H9 (cell line): ENCODE measurements at regions not wholly inside any gene's neighbourhood (a gene's known extent, or its start where the extent isn't known, plus 50 kb on each side); places are given as distances from the start of the nearest gene placed in this dataset.

Experiments
- DNase-seq: peaks from one replicate; pipeline ENCODE4 v3.0.0-alpha.2; 2017
- H2AFZ ChIP-seq: one replicate; pipeline ENCODE4 v1.6.1; 2013; ENCODE audit warnings: mild to moderate bottlenecking, low read length, control low read depth, moderate library complexity
- H2AK5ac ChIP-seq: 2 replicates; pipeline ENCODE4 v1.6.1; 2013; ENCODE audit warnings: low read length, control low read depth, mixed read lengths; ENCODE audit not compliant: insufficient read length
- H2BK120ac ChIP-seq: one replicate; pipeline ENCODE4 v1.6.1; 2013; ENCODE audit warnings: low read depth, mild to moderate bottlenecking, low read length, control low read depth, inconsistent platforms; ENCODE audit not compliant: poor library complexity, severe bottlenecking
- H2BK12ac ChIP-seq: 2 replicates; pipeline ENCODE4 v1.6.1; 2013; ENCODE audit warnings: low read length, control low read depth, mixed read lengths, low read depth; ENCODE audit not compliant: insufficient read length
- H2BK15ac ChIP-seq: 2 replicates; pipeline ENCODE4 v1.6.1; 2013; ENCODE audit warnings: low read depth, low read length, control low read depth
- H2BK20ac ChIP-seq: one replicate; pipeline ENCODE4 v1.6.1; 2013; ENCODE audit warnings: low read depth, mild to moderate bottlenecking, low read length, control low read depth, inconsistent platforms; ENCODE audit not compliant: poor library complexity, severe bottlenecking
- H2BK5ac ChIP-seq: 2 replicates; pipeline ENCODE4 v1.6.1; 2013; ENCODE audit warnings: low read length, control low read depth, mixed read lengths; ENCODE audit not compliant: insufficient read length
- H3K14ac ChIP-seq: 2 replicates; pipeline ENCODE4 v1.6.1; 2013; ENCODE audit warnings: low read length, control low read depth; ENCODE audit not compliant: insufficient read depth
- H3K18ac ChIP-seq: 2 replicates; pipeline ENCODE4 v1.6.1; 2013; ENCODE audit warnings: low read depth, mild to moderate bottlenecking, mixed read lengths, low read length, control low read depth; ENCODE audit not compliant: insufficient read length
- H3K23ac ChIP-seq: 2 replicates; pipeline ENCODE4 v1.6.1; 2013; ENCODE audit warnings: low read length, control low read depth, mixed read lengths, low read depth; ENCODE audit not compliant: insufficient read length
- H3K23me2 ChIP-seq: 2 replicates; pipeline ENCODE4 v1.6.1; 2013; ENCODE audit warnings: low read depth, mild to moderate bottlenecking, mixed read lengths, low read length, control low read depth; ENCODE audit not compliant: insufficient read length, poor library complexity, severe bottlenecking
- H3K27ac ChIP-seq: 2 replicates; pipeline ENCODE4 v1.5.1; 2013; ENCODE audit warnings: low read length, control low read depth, mixed read lengths, low read depth; ENCODE audit not compliant: insufficient read length
- H3K27me3 ChIP-seq: 2 replicates; pipeline ENCODE4 v1.6.1; 2013; ENCODE audit warnings: low read length, control low read depth, inconsistent platforms; ENCODE audit not compliant: insufficient read depth
- H3K4ac ChIP-seq: 2 replicates; pipeline ENCODE4 v1.6.1; 2013; ENCODE audit warnings: low read depth, mild to moderate bottlenecking, control low read depth, inconsistent platforms, low read length, moderate library complexity
- H3K4me1 ChIP-seq: 2 replicates; pipeline ENCODE4 v1.6.1; 2013; ENCODE audit warnings: low read length, control low read depth, inconsistent platforms; ENCODE audit not compliant: insufficient read depth
- H3K4me2 ChIP-seq: 2 replicates; pipeline ENCODE4 v1.6.1; 2013; ENCODE audit warnings: low read length, control low read depth, mixed read lengths; ENCODE audit not compliant: insufficient read length, insufficient read depth
- H3K56ac ChIP-seq: 2 replicates; pipeline ENCODE4 v1.6.1; 2013; ENCODE audit warnings: low read depth, mild to moderate bottlenecking, mixed read lengths, low read length, control low read depth; ENCODE audit not compliant: insufficient read length
- H3K79me1 ChIP-seq: 2 replicates; pipeline ENCODE4 v1.6.1; 2013; ENCODE audit warnings: low read depth, mild to moderate bottlenecking, moderate library complexity, low read length, control low read depth, inconsistent platforms; ENCODE audit not compliant: insufficient read depth, poor library complexity, severe bottlenecking
- H3K79me2 ChIP-seq: 2 replicates; pipeline ENCODE4 v1.6.1; 2013; ENCODE audit warnings: low read length, control low read depth, inconsistent platforms; ENCODE audit not compliant: insufficient read depth
- H3K9ac ChIP-seq: 2 replicates; pipeline ENCODE4 v1.6.1; 2013; ENCODE audit warnings: low read length, control low read depth, mixed read lengths; ENCODE audit not compliant: insufficient read length; ENCODE audit errors: extremely low read depth
- H3K9me3 ChIP-seq: one replicate; pipeline ENCODE4 v1.6.1; 2013; ENCODE audit warnings: low read depth, low read length, inconsistent platforms; ENCODE audit not compliant: control insufficient read depth
- H3T11ph ChIP-seq: one replicate; pipeline ENCODE4 v1.6.1; 2013; ENCODE audit warnings: mild to moderate bottlenecking, low read length, control low read depth, inconsistent platforms
- H4K20me1 ChIP-seq: one replicate; pipeline ENCODE4 v1.6.1; 2013; ENCODE audit not compliant: control insufficient read depth, insufficient read length, insufficient read depth
- H4K5ac ChIP-seq: 2 replicates; pipeline ENCODE4 v1.6.1; 2013; ENCODE audit warnings: low read depth, mild to moderate bottlenecking, mixed read lengths, low read length, control low read depth; ENCODE audit not compliant: insufficient read length
- H4K8ac ChIP-seq: replicated peaks from 2 replicates; pipeline ENCODE4 v1.6.1; 2013; ENCODE audit warnings: low read length, control low read depth, mixed read lengths, low read depth; ENCODE audit not compliant: insufficient read length
- H4K91ac ChIP-seq: 2 replicates; pipeline ENCODE4 v1.6.1; 2013; ENCODE audit warnings: low read depth, mild to moderate bottlenecking, moderate library complexity, mixed read lengths, low read length, control low read depth; ENCODE audit not compliant: insufficient read length
- H3K27ac Mint-ChIP-seq, 3 experiments: 2 replicates in 2 of 3; 3 replicates in 1 of 3; pipeline ENCODE4 v1.8.0; 2020 to 2021; ENCODE audit warnings: mixed read lengths in 3 of 3, mild to moderate bottlenecking in 1 of 3, moderate library complexity in 1 of 3
- H3K27me3 Mint-ChIP-seq: 2 replicates; pipeline ENCODE4 v1.8.0; 2021; ENCODE audit warnings: low read depth, mild to moderate bottlenecking, moderate library complexity, mixed read lengths
- H3K36me3 Mint-ChIP-seq, 3 experiments: 2 replicates in 2 of 3; 3 replicates in 1 of 3; pipeline ENCODE4 v1.8.0; 2020 to 2021; ENCODE audit warnings: low read depth in 3 of 3, mixed read lengths in 3 of 3; ENCODE audit not compliant: insufficient read depth in 1 of 3
- H3K4me1 Mint-ChIP-seq, 2 experiments: 2 replicates each; pipeline ENCODE4 v1.8.0; 2020; ENCODE audit warnings: mixed read lengths in 2 of 2
- H3K4me3 Mint-ChIP-seq, 2 experiments: 2 replicates in 1 of 2; 3 replicates in 1 of 2; pipeline ENCODE4 v1.8.0; 2020 to 2021; ENCODE audit warnings: mild to moderate bottlenecking in 2 of 2, mixed read lengths in 2 of 2, moderate library complexity in 1 of 2
- H3K9me3 Mint-ChIP-seq, 2 experiments: 2 replicates in 1 of 2; 3 replicates in 1 of 2; pipeline ENCODE4 v1.8.0; 2020; ENCODE audit warnings: mild to moderate bottlenecking in 2 of 2, mixed read lengths in 2 of 2, moderate library complexity in 1 of 2
- WGBS: extraction: QIAGEN DNeasy Blood & Tissue Kit; methylation state at CpG from one replicate; pipeline ENCODE4 v1.1.7; 2013; ENCODE audit warnings: missing lambda C conversion rate, low lambda C conversion rate, mixed read lengths; ENCODE audit not compliant: insufficient read length; ENCODE audit errors: extremely low coverage; 5-methylcytosine and 5-hydroxymethylcytosine counted together
- TF ChIP-seq, protein P1 (sequence below): fragments of 200-600 bp; sonication (generic); conservative IDR thresholded peaks from 3 replicates; pipeline ENCODE4 v1.8.0; 2021; ENCODE audit warnings: antibody characterized with exemption, mild to moderate bottlenecking

DNA sequence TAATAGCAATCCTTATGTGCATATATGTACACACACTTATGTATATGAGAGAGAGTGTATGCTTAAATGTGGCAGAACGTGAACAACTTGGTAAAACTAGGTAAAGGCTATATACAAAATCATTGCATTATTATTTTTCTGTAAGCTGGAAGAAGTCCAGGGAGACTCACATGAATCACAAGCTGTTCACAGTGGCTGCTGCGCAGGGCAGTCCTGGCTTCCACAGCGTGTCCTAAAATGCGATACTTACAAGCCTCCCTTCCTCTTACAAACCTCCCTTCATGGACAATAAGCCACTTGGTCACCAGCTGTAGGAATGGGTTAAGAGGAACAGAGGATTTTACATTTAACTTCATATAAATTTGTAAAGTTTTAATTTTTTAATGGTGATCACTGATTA is 114.9 kb upstream of the AGAP1 start:
- WGBS: no CpG with 5 or more reads among the region's 4 CpGs
- Histone ChIP-seq H2BK120ac (no peak overlapping the region), H3K9me3 (no peaks in the 10 kb centered on the region), H3K23me2 (no peaks in the 10 kb centered on the region), H3K4me2 (no peak overlapping the region), H2BK5ac (no peak overlapping the region), H2BK12ac (no peak overlapping the region), H3K27ac (no peak overlapping the region), H2BK15ac (no peak overlapping the region), H2AK5ac (no peak overlapping the region), H4K91ac (no peak overlapping the region), H3K4me1 (peaks cover 3% of the 10 kb centered on the region; the same call in 1 of the 2 replicates), H4K5ac (no peak overlapping the region), H3K14ac (no peak overlapping the region), H3K79me2 (no peaks in the 10 kb centered on the region), H4K20me1 (no peaks in the 10 kb centered on the region), H3K18ac (no peak overlapping the region), H3K27me3 (no peaks in the 10 kb centered on the region), H3K4ac (no peak overlapping the region), H3K56ac (no peak overlapping the region), H3K79me1 (no peaks in the 10 kb centered on the region), H3K23ac (no peak overlapping the region), H3K9ac (no peak overlapping the region), H2AFZ (no peak overlapping the region), H4K8ac (no peak overlapping the region), H3T11ph (no peak overlapping the region), H2BK20ac (no peak overlapping the region)
- no peak overlapping the region for H3K27ac Mint-ChIP-seq
- no peak overlapping the region for H3K4me3 Mint-ChIP-seq
- no peaks in the 10 kb centered on the region for H3K36me3 Mint-ChIP-seq
- H3K4me1 Mint-ChIP-seq: peaks cover 2 to 10% of the 10 kb centered on the region in 2 experiments; a peak in 3 of 4 replicates
- peaks cover 1% of the 10 kb centered on the region; the same call in 1 of the 2 replicates for H3K27me3 Mint-ChIP-seq
- H3K9me3 Mint-ChIP-seq: peaks cover 0 to 3% of the 10 kb centered on the region in 2 experiments; a peak in 2 of 5 replicates
- TF ChIP-seq, protein P1, sequence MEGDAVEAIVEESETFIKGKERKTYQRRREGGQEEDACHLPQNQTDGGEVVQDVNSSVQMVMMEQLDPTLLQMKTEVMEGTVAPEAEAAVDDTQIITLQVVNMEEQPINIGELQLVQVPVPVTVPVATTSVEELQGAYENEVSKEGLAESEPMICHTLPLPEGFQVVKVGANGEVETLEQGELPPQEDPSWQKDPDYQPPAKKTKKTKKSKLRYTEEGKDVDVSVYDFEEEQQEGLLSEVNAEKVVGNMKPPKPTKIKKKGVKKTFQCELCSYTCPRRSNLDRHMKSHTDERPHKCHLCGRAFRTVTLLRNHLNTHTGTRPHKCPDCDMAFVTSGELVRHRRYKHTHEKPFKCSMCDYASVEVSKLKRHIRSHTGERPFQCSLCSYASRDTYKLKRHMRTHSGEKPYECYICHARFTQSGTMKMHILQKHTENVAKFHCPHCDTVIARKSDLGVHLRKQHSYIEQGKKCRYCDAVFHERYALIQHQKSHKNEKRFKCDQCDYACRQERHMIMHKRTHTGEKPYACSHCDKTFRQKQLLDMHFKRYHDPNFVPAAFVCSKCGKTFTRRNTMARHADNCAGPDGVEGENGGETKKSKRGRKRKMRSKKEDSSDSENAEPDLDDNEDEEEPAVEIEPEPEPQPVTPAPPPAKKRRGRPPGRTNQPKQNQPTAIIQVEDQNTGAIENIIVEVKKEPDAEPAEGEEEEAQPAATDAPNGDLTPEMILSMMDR: no peak
- DNase-seq: no peak
